ENCODE measurements at regions not wholly inside any gene's neighbourhood (a gene's known extent, or its start where the extent isn't known, plus 50 kb on each side); places are given as distances from the start of the nearest gene placed in this dataset.

- ATAC-seq (no peak), DNase-seq (ENCODE audit: low read depth, low spot score) (no peak)
- ChIA-PET CTCF (no interaction called here), POLR2A (no interaction called here)
- H3K4me1 ChIP-seq (ENCODE audit: control insufficient read depth, insufficient read depth, low read length) = no peaks in the 10 kb centered on the region
- H3K36me3 ChIP-seq (ENCODE audit: control insufficient read depth, insufficient read depth, low read length) = no peaks in the 10 kb centered on the region
- H3K27ac ChIP-seq (ENCODE audit: low read length) = no peak overlapping the region
- in situ Hi-C loops (cut with HindIII; ENCODE audit: low pct_unique_long_range_greater_than_20kb, low sequenced_read_pairs) (no loop called here), intact Hi-C loops (cut with micrococcal nuclease; ENCODE audit: unreplicated experiment) (no loop called here)
- no TSS peak for BruUV-seq (replicated peaks)
- TF ChIP-seq SIN3A (IDR thresholded peaks at IDR 0.05; ENCODE audit: borderline replicate concordance, insufficient read depth, low read depth, low read length) = no peak
- TF ChIP-seq CTCF (IDR thresholded peaks at IDR 0.05) = no peak
- no peak for TF ChIP-seq POLR2AphosphoS5 (IDR thresholded peaks at IDR 0.05; ENCODE audit: low read depth, low read length)
- no peak overlapping the region for H3K4me3 ChIP-seq (ENCODE audit: low read depth in 2 of 2, low read length in 2 of 2)
- no peaks in the 10 kb centered on the region for H3K9me3 ChIP-seq (ENCODE audit: control insufficient read depth, insufficient read depth, low read depth, low read length)
- no peaks in the 10 kb centered on the region for H3K27me3 ChIP-seq (ENCODE audit: control insufficient read depth, insufficient read depth, low read length)
Observed at GRCh38 chr11:114942207-114942606, 263.9 kb downstream of the NXPE2 start.

- no TSS peak for BruUV-seq (replicated peaks)
- H3K4me1 ChIP-seq (ENCODE audit: control insufficient read depth, insufficient read depth, low read length) = no peaks in the 10 kb centered on the region
- CTCF ChIA-PET = interaction anchor here (0.7 kb wide), 1 partner anchor 535 kb away, joined by 3 read pairs; no protein-coding TSS in a partner anchor
- DNase-seq (ENCODE audit: low read depth, low spot score) (no peak), ATAC-seq (no peak)
- in situ Hi-C loops (cut with HindIII; ENCODE audit: low pct_unique_long_range_greater_than_20kb, low sequenced_read_pairs) = no loop called here
- intact Hi-C loops (cut with micrococcal nuclease; ENCODE audit: unreplicated experiment) = no loop called here
- no peak overlapping the region for H3K4me3 ChIP-seq (ENCODE audit: low read depth in 2 of 2, low read length in 2 of 2)
- POLR2A ChIA-PET = interaction anchor here (0.5 kb wide), 1 partner anchor 201 kb away, joined by 3 read pairs; no protein-coding TSS in a partner anchor
- H3K27ac ChIP-seq (ENCODE audit: low read length) = no peak overlapping the region
- H3K9me3 ChIP-seq (ENCODE audit: control insufficient read depth, insufficient read depth, low read depth, low read length) = no peaks in the 10 kb centered on the region
- no peaks in the 10 kb centered on the region for H3K27me3 ChIP-seq (ENCODE audit: control insufficient read depth, insufficient read depth, low read length)
- no peaks in the 10 kb centered on the region for H3K36me3 ChIP-seq (ENCODE audit: control insufficient read depth, insufficient read depth, low read length)
- TF ChIP-seq SIN3A (IDR thresholded peaks at IDR 0.05; ENCODE audit: borderline replicate concordance, insufficient read depth, low read depth, low read length) = no peak
- TF ChIP-seq REST (IDR thresholded peaks at IDR 0.05; ENCODE audit: insufficient read depth in 1 of 2, low read depth in 2 of 2, low read length in 1 of 2) = no peak
- TF ChIP-seq TCF7L2 (IDR thresholded peaks at IDR 0.05; ENCODE audit: low read depth, low read length) = no peak
- TF ChIP-seq POLR2AphosphoS5 (IDR thresholded peaks at IDR 0.05; ENCODE audit: low read depth, low read length) = no peak
- TF ChIP-seq CTCF (IDR thresholded peaks at IDR 0.05) = no peak
Observed at GRCh38 chr11:114949614-114950351, 271.5 kb downstream of the NXPE2 start.

Measured in Panc1 (cell line).